ENCODE measurements at regions not wholly inside any gene's neighbourhood (a gene's known extent, or its start where the extent isn't known, plus 50 kb on each side); places are given as distances from the start of the nearest gene placed in this dataset.
"Not testable (repeated sequence)": the region's sequence is repeated elsewhere in the genome, so short reads cannot be mapped to it uniquely, and the experiment has no call there.

DNA sequence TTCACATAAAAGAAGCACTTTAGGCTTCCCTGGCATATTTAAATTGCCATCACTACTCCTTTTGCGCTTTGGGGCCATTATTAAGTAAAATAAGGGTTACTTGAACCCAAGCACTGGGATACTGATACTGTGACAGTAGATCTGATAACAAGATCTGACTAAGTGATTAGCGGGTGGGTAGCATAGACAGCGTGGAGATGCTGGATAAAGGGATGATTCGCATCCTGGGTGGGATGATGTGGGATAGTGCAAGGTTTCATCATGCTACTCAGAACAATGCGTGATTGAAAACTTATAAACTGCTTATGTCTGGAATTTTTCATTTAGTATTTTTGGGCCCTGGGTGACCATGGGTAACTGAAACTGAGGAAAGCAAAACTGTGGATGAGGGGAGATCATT, 75.1 kb downstream of the PTTG1 start:
- Histone ChIP-seq H4K20me1 (ENCODE audit: low read depth, low read length) (no peaks in the 10 kb centered on the region), H3K79me2 (ENCODE audit: insufficient read depth, low read length) (no peaks in the 10 kb centered on the region), H3K4me2 (ENCODE audit: low read depth, low read length, poor library complexity, severe bottlenecking) (no peak overlapping the region), H3K27me3 (ENCODE audit: low read length) (no peaks in the 10 kb centered on the region), H3K9ac (ENCODE audit: low read length) (no peak overlapping the region), H3K9me2 (replicated peaks; ENCODE audit: insufficient read depth, low read length) (no peaks in the 10 kb centered on the region), H2AFZ (ENCODE audit: low read depth, low read length, severe bottlenecking) (no peak overlapping the region), H3F3A (ENCODE audit: insufficient read depth) (no peaks in the 10 kb centered on the region; the same call in 1 of the 2 replicates), H3K4me3 (ENCODE audit: insufficient read depth, low read length, poor library complexity, severe bottlenecking) (no peak overlapping the region), H3K27ac (ENCODE audit: low read depth, low read length) (no peak overlapping the region), H3K9me3 (ENCODE audit: insufficient read depth, low read length) (no peaks in the 10 kb centered on the region), H3K36me3 (ENCODE audit: low read length) (no peaks in the 10 kb centered on the region)
- no peak for TF ChIP-seq EZH2phosphoT487 (conservative IDR thresholded peaks at IDR 0.05; ENCODE audit: low read length)
- no peak for TF ChIP-seq CTCF (IDR thresholded peaks at IDR 0.05; ENCODE audit: insufficient read depth, low read length, poor library complexity, severe bottlenecking)

DNA sequence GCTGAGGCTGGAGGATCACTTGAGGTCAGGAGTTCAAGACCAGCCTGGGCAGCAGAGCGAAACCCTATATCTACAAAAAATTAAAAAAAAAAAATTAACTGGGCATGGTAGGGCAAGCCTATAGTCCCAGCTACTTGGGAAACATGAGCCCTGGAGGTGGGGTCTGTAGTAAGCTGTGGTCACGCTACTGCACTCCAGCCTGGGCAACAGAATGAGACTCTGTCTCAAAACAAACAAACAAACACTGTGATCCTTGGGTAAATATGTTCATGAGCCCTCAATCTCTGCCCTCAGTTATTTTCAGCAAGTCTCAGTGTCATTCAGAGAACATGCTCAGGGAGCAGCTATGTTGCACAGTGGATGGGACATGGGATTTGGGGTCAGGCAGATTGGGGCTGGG, 76.2 kb downstream of the PTTG1 start:
- no peak overlapping the region for H3K4me2 ChIP-seq (ENCODE audit: low read depth, low read length, poor library complexity, severe bottlenecking)
- H3K9me3 ChIP-seq (ENCODE audit: insufficient read depth, low read length) = no peaks in the 10 kb centered on the region
- no peaks in the 10 kb centered on the region for H3K36me3 ChIP-seq (ENCODE audit: low read length)
- no peaks in the 10 kb centered on the region; the same call in 1 of the 2 replicates for H3F3A ChIP-seq (ENCODE audit: insufficient read depth)
- no peak overlapping the region for H3K4me3 ChIP-seq (ENCODE audit: insufficient read depth, low read length, poor library complexity, severe bottlenecking)
- H3K9me2 ChIP-seq (replicated peaks; ENCODE audit: insufficient read depth, low read length) = no peaks in the 10 kb centered on the region
- H3K27me3 ChIP-seq (ENCODE audit: low read length) = no peaks in the 10 kb centered on the region
- no peaks in the 10 kb centered on the region for H3K79me2 ChIP-seq (ENCODE audit: insufficient read depth, low read length)
- H3K27ac ChIP-seq (ENCODE audit: low read depth, low read length) = no peak overlapping the region
- no peak overlapping the region for H3K9ac ChIP-seq (ENCODE audit: low read length)
- no peak overlapping the region for H2AFZ ChIP-seq (ENCODE audit: low read depth, low read length, severe bottlenecking)
- TF ChIP-seq CTCF (IDR thresholded peaks at IDR 0.05; ENCODE audit: insufficient read depth, low read length, poor library complexity, severe bottlenecking) = no peak
- TF ChIP-seq EZH2phosphoT487 (conservative IDR thresholded peaks at IDR 0.05; ENCODE audit: low read length) = no peak
- H4K20me1 ChIP-seq (ENCODE audit: low read depth, low read length) = no peaks in the 10 kb centered on the region

GRCh38 chr5:160498441-160499043, 76.9 kb downstream of the PTTG1 start:
- H3F3A ChIP-seq (ENCODE audit: insufficient read depth); H3K9ac ChIP-seq (ENCODE audit: low read length); H3K36me3 ChIP-seq (ENCODE audit: low read length); H3K4me2 ChIP-seq (ENCODE audit: low read depth, low read length, poor library complexity, severe bottlenecking); H3K27me3 ChIP-seq (ENCODE audit: low read length); H3K27ac ChIP-seq (ENCODE audit: low read depth, low read length); H4K20me1 ChIP-seq (ENCODE audit: low read depth, low read length); H3K9me2 ChIP-seq (replicated peaks; ENCODE audit: insufficient read depth, low read length); H3K4me3 ChIP-seq (ENCODE audit: insufficient read depth, low read length, poor library complexity, severe bottlenecking); H3K79me2 ChIP-seq (ENCODE audit: insufficient read depth, low read length); H3K9me3 ChIP-seq (ENCODE audit: insufficient read depth, low read length); H2AFZ ChIP-seq (ENCODE audit: low read depth, low read length, severe bottlenecking): not testable (repeated sequence)

DNA sequence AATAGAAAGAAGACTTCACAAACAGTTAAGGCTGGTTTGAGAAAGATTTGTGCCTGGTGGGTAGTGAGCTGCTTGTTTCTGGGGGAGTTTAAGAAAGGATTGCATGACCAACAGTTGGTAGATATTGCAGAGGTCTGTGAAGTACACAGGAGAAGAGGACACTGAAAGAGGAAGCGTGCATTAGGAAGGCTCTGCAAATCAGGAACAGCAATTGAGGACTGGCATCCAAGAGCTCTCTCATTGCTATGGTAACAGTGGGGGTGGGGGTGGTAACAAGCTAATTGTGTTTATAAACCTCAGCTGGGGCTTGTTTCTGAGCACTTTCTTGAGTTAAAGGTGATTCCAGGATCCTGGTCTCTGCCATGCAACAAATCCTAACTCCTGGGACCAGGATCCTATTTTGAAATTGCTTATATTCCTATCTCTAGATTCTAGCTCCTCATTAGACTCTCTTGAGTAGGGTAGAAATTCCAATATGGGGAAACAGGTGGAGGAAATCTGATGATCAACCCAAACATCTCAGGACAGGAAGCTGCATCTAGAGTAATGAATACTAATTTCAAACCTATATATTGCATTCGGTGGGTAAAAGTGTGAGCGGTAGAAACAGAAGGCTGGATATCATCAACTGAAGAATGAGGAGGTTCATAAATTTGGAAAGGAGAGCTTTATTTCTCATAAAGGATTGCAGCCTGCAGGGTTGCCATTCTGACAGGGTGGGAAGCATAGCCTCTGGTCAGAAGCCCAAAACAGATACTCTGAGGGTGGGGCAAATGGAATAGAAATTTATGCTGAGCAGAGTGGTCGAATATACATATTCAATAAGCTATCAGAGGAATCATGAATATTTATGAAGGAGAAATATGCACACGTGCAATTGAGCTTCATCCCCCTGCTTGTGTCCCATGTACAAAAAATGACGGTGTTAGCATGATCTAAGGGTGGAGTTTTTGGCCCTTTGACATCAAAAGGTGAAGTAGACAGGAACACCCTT, 79.4 kb downstream of the PTTG1 start:
- Histone ChIP-seq H3K36me3 (ENCODE audit: low read length) (no peaks in the 10 kb centered on the region), H3K79me2 (ENCODE audit: insufficient read depth, low read length) (no peaks in the 10 kb centered on the region), H3K4me2 (ENCODE audit: low read depth, low read length, poor library complexity, severe bottlenecking) (no peak overlapping the region), H3K9ac (ENCODE audit: low read length) (no peak overlapping the region), H3F3A (ENCODE audit: insufficient read depth) (no peaks in the 10 kb centered on the region; the same call in 1 of the 2 replicates), H4K20me1 (ENCODE audit: low read depth, low read length) (no peaks in the 10 kb centered on the region), H2AFZ (ENCODE audit: low read depth, low read length, severe bottlenecking) (no peak overlapping the region), H3K27ac (ENCODE audit: low read depth, low read length) (no peak overlapping the region), H3K4me3 (ENCODE audit: insufficient read depth, low read length, poor library complexity, severe bottlenecking) (no peak overlapping the region), H3K27me3 (ENCODE audit: low read length) (no peaks in the 10 kb centered on the region), H3K9me2 (replicated peaks; ENCODE audit: insufficient read depth, low read length) (no peaks in the 10 kb centered on the region), H3K9me3 (ENCODE audit: insufficient read depth, low read length) (no peaks in the 10 kb centered on the region)
- no peak for TF ChIP-seq EZH2phosphoT487 (conservative IDR thresholded peaks at IDR 0.05; ENCODE audit: low read length)
- TF ChIP-seq CTCF (IDR thresholded peaks at IDR 0.05; ENCODE audit: insufficient read depth, low read length, poor library complexity, severe bottlenecking) = no peak
